OCI-LY3 (cell line): ENCODE measurements at regions not wholly inside any gene's neighbourhood (a gene's known extent, or its start where the extent isn't known, plus 50 kb on each side); places are given as distances from the start of the nearest gene placed in this dataset.

Experiments used
- EZH2phosphoT487 ChIP-seq: fragments of 200-600 bp; shearing (Covaris generic); IDR thresholded peaks from 2 replicates; pipeline ENCODE4 v1.6.1; 2018; ENCODE audit warnings: antibody characterized with exemption, mixed run types, low read depth
- TF ChIP-seq, protein P1 (sequence below): fragments of 200-600, 300-600 bp; sonication (generic); IDR thresholded peaks from 2 replicates; pipeline ENCODE4 v1.5.1; 2014; ENCODE audit warnings: antibody characterized with exemption, low read length, low read depth

DNA sequence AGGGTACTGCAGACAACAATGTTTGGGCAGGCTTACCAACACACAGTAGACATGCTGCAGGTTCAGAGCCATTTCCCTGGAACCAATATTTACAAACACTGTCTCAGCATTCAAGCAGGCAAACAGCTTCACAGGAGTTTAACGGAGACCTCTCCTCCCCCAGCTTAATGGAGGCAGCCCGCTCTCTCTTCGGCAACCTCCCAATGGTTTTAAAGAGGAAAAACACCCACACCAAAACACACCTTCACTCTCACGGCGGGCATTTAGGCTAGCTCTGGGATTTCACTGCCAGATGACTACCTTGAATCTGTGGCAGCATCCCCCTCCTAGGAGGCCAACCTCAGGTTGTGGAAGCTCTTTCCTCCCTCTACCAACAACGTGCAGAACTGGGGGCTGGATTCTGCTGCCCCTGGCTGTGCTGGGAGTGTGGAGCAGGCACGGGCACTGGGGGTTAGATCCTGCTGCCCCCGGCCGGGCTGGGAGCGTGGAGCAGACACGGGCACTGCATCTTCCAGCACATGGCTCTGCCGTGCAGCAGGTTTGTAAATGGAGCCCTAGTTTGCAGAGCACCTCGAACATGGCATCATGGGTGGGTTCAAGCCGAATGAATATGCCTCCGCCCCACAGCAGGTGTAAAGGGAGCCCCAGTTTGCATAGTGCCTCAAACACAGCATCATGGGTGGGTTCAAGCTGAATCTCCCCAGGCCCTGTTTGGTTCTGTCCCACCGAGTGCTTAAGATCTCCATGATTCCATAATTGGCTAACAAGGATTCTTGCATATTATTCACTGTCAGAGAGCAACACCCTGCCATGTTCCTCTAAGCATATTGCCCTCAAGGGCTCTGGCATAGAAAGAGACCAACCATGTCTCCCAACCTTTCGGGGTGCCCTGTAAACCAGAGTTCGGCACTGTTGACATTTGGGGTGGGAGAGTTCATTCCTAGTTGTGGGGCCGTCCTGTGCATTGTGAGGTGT is 86.4 kb downstream of the RBFOX3 start:
- TF ChIP-seq, protein P1, sequence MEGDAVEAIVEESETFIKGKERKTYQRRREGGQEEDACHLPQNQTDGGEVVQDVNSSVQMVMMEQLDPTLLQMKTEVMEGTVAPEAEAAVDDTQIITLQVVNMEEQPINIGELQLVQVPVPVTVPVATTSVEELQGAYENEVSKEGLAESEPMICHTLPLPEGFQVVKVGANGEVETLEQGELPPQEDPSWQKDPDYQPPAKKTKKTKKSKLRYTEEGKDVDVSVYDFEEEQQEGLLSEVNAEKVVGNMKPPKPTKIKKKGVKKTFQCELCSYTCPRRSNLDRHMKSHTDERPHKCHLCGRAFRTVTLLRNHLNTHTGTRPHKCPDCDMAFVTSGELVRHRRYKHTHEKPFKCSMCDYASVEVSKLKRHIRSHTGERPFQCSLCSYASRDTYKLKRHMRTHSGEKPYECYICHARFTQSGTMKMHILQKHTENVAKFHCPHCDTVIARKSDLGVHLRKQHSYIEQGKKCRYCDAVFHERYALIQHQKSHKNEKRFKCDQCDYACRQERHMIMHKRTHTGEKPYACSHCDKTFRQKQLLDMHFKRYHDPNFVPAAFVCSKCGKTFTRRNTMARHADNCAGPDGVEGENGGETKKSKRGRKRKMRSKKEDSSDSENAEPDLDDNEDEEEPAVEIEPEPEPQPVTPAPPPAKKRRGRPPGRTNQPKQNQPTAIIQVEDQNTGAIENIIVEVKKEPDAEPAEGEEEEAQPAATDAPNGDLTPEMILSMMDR, result no peak
- no peak for TF ChIP-seq EZH2phosphoT487
